Astrocyte of the hippocampus (primary cell): ENCODE measurements at regions not wholly inside any gene's neighbourhood (a gene's known extent, or its start where the extent isn't known, plus 50 kb on each side); places are given as distances from the start of the nearest gene placed in this dataset.

Experiments
- DNase-seq: peaks from one replicate; pipeline ENCODE4 v3.0.0; 2011; ENCODE audit warnings: low read depth, low spot score

DNA sequence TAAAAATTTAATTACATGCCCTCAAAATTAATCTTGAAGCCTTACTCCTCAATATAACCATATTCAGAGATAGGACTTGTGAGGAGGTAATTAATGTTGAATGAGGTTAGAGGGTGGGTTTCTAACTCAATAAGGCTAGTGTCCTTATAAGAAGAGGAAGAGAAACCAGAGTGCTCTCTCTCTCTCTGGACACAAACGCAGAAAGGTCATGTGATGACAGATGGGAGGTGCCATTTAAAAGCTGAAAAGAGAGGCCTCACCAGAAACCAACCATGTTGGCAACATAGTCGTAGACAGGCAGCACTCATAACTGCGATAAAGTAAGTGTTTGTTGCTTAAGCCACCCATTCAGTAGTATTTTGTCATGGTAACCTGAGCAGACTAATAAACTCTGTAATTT is 378.5 kb upstream of the LMO3 start:
- no peak for DNase-seq

DNA sequence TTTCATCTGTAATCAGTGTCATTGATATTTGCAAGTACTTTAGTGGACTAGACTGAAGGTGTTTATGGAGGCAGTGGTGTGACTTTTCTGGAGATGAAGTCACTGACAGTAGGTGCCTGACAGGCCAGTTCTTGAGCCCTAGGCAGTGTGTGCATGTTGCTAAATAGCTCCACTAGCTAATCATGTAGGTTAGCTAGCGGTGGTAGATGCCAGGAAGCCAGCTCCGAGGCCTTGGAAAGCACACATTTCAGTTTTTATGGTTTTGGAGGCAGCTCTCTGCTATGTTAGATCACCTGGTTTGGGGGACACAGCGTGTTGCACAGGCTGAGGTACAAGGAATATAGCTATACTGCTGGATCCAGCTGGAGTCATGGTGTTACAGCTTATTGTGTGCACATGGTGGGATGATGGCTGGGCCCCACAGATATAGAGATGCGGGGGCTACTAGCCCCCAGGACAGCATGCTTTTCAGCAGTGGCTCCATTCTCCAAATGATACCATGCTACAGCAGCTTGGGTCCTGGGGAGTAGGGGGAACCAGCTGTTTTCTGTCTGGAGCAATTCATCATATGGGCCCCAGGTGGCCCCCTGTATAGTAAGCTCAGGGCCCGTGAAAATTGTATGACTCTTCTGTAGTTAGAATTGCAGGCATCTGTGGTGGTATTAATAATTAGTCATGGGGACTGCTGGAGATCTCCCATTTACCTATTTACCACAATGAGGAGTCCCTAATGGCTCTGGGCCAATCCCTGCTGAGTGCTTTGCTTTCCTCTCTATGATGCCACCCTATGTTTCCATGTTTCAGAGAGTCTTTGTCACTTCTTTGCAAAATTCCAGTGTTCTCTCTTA is 367.2 kb upstream of the LMO3 start:
- DNase-seq, result no peak

DNA sequence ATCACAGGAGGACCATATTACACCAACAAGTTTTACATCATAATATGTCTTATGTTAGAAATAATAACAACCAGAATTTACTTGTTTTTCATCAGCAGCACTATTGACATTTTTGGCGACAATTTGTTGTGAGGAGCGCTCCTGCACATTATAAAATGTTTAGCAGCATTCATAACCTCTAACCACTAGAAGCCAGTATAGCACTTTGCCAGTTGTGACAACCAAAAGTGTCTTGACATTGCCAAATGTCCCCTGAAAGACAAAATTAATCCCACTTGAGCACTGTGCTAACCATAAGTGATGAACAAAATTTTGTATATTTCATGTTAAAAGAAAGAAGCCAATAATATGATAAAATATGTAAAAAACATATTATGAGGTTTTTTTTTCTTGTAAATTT is 356.9 kb upstream of the LMO3 start:
- DNase-seq, result no peak

DNA sequence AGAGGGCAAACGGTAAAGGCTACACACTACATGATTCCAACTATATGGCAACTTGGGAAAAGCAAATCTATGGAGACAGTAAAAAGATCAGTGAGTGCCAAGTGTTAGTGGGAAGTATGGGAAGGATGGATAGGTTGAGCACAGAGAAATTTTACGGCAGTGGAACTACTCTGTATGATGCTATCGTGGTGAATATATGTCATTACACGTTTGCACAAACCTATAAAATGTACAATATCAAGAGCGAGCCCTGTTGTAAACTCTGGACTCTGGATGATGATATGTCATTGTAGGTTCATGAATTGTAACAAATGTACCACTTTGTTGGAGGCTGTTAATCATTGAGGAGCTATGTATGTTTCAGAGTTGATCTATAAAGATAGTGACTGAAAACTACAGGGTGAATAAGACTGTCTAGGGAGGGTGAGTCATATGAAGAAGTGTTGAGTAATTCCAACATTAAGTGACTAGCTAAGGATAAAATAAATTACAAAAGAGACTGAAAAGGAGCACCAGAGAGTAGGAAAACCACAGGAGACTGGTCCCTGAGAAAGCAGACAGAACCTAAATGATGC is 349.2 kb upstream of the LMO3 start:
- DNase-seq, result peak; percentile 16

DNA sequence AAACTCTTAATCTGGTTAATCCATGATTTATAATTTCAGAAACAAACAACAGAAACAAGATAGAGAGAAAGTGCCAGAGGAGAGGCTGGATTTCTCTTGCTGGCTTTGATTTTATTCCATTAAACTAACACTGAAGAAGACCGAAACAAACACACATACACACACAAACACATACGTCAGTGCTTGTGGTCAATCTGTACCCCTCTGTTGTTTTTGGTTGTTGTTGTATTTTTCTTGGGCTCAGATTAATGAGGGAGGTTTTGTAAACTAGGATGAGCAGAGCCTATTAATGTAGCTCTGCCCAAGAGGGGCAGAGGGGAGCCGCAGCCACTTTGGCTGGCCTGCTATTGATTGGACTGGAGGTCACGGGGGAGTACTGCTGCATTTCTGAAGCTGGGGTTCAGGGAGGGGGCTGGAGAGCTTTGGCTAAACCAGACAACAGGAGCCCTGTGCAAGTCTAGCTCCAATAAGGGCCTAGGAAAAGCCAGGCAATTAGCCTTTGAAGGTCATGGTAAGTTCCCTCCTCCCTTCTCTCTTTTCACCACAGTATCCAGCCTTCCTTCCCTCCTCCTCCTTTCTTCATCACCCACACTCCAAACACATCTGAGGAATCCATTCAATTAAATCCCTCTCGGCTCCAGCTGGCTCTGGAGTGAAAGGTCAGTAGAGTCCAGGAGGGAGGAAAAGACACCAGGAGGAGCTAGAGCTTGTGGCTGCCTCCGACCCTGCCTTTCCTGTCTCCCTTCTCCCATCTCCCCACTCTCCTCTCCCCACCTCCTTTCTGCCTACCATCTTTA is 344.1 kb upstream of the LMO3 start:
- DNase-seq, result no peak

DNA sequence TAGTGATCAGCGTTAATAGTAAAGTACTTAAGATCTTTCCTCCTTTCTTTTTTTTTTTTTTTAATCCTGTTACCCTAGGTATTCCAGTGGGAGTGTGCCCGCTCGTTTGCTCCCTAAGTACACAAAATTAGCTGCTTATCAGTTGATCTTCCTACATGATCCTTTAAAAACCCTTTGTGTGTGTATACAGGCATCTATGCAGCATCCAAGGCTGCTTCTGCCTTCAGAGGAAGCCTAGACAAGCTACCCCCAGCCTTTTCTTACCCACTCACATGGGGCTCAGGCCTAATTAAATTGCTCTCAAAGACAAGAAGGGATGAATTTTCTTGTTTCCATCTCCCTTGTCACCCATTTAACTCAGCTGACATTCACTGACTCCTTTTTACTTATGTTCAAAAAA is 343.4 kb upstream of the LMO3 start:
- no peak for DNase-seq

DNA sequence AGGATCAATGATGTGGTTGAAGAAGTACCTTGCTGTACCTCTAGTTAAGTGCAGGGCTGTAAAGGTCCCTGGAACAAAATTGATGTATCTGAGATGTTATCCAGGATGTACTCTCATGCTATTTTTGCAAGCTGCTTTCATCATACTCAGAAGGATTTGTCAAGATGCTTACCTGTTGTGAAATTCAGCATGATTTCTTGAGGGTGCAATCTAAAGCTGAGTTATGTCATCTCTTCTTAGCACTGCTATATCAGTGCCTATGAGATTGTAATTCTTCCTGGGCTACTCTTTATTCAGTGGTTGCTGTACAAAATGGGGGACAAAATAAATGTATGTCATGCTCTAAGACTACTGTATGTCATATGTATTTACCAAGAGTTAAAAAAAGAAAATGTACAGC is 340.7 kb upstream of the LMO3 start:
- no peak for DNase-seq

DNA sequence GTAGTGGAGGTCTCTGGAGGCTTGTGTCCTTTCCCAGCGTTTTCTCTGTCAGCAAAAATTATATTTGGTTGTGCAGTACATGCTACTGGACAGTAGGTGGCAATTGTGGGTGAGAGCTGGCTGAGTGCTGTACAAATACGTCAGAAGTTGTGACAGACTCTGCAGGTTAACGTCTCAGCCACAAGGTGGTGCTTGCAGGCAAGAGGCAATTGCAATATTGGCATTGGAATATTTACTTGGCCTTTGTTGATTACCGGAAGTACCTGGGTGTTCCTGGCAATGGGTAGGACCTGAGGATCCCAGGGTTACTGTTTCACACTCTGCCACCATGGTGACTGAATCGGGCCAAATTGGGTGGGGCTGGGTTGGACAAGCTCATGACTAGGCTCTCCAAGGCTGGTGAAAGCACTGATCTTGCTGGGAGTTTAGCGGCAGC is 333.9 kb upstream of the LMO3 start:
- peak; percentile 77 for DNase-seq

DNA sequence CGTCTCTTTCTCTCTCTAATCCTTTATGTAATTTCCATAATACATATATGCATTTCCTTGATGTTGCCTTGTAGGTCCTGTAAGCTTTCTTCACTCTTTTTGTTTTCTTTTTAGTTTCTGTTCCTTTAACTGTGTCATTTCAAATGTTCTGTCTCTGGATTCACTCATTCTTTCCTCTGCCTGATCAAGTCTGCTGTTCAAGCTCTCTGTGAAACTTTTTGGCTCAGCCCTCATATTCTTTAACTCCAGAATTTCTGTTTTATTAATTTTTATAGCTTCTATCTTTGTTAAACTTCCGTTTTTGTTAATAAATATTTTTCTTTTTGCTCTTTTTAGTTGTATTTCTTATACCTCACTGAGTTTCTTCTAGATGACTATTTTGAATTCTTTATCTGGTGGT is 321.3 kb upstream of the LMO3 start:
- no peak for DNase-seq

DNA sequence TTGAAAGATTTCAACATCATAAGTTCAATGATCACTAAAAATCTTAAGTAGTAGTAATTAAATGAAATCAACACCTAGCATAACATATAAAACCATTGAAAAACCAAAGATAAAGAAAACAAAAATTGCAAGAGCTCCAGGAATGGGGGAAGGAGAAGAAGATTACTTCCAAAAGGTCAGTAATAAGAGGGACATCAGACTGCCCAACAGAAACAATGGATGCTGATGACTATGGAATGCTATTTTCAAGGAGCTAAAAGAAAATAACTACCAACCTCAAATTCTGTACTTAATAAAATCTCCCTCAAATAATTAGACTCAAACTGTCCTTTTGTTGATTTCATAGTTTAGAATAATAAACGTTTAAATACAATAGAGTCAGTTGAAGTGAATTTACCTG is 314.5 kb upstream of the LMO3 start:
- DNase-seq, result no peak

DNA sequence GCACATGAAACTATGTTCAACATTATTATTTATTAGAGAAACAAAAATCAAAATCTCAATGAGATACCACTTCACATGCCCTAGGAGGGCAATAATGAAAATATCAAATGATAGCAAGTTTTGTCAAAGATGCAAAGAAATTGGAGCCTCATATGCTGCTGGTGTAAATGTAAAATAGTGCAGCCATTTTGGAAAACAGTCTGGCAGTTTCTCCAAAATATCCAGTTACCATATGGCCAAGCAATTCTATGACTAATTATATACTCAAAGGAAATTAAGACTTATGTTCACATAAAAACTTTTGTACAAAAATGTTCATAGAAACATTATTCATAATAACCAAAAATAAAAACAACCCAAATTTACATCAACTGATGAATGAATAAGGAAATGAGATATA is 313.6 kb upstream of the LMO3 start:
- DNase-seq, result no peak

DNA sequence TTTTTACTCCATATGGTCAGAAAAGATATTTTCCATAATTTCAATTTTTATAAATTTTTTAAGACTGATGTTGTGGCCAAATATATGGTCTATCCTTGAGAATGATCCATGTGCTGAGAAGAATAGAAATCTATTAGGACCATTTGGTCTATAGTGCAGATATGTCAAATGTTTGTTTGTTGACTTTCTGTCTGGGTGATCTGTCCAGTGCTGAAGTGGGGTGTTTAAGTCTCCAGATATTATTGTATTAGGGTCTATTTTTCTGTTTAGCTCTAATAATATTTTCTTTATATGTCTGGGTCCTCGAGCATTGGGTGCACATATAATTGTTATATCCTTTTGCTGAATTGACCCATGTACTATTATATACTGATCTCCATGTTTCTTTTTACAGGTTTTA is 308.9 kb upstream of the LMO3 start:
- no peak for DNase-seq

DNA sequence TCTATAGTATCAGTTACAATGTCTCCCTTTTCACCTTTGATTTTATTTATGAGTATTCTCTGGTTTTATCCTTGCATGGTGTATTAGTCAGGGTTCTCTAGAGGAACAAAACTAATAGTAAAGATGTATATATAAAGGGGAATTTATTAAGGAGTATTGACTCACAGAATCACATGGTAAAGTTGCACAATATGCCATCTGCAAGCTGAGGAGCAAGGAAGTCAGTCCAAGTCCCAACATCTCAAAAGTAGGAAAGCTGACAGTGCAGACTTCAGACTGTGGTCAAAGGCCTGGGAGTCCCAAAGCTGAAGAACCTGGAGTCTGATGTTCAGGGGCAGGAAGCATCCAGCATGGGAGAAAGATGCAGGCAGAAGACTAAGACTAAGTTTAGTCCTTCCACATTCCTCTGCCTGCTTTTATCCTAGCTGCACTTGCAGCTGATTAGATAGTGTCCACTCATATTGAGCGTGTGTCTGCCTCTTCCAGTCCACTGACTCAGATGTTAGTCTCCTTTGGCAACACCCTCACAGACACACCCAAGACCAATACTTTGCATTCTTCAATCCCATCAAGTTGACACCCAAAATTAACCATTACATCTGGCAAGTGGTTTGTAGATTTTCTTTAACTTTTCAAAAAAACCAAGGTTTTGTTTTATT is 308.0 kb upstream of the LMO3 start:
- DNase-seq, result no peak

DNA sequence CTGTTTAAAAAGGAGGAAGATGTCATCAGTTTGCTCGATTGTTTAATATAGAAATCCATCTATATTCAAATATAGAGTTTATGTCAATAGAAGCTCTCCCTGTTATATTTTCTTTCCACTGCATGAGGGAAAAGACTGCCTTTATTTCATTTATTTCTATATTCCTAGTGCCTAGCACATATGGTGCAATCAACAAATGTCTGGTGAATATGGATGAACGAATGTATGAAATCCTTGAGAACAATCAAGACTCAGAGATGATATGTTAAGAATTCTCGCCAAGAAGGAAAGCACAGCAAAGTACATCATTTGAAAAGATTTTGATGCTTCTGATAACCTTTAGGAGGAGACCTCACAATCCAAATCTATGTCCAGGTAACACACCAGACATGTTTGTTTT is 296.0 kb upstream of the LMO3 start:
- DNase-seq, result no peak

DNA sequence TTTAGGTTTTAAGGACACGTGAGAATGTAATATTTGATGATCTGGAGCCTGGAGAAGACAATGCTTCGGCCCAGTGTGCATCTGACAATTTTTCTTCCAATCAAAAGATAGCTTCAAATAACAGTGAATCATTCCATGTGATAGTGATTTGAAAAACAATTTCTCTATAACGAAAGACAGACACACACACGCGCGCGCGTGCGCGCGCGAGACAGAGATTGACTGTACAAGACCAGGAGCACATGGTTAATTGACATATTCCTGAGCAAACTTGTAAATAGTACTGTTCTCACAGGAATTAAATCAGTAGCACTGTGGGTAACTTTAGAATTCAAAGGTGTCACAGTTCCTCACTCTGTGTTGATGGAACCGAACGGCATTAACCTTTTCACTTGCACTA is 287.5 kb upstream of the LMO3 start:
- no peak for DNase-seq

DNA sequence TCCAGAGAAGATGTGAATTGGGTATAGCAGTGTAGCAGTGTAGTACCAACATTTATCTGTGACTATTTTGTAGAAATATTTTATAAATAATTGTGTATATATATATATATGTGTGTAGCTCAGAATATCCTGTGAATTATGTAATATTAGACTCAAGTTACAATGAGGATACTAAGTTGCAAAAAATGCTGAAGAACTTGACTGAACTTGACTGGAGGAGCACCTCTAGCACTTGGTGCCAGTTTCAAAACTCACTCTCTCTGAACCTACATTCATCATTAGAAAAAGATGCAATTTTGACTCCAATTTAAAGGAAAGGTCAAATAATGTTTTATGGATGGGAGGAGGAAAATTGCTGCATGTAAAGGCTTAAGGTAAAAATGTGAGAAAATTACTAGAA is 285.7 kb upstream of the LMO3 start:
- no peak for DNase-seq

DNA sequence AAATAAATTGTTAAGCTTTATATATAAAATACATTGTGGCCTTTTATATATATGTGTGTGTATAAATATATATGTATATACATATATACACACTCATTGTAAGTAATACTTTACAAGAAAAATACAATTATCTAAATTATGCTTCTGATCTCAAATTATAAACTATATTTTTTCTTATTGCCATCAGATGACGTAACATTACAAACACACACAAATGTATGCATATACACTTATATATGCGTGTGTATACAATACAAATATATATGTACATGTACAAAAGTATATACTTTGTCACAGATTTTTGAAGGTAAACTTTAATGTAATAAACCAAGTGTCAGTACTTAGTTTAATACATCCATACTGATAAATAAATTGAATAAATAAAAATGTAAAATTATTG is 278.9 kb upstream of the LMO3 start:
- DNase-seq, result no peak

DNA sequence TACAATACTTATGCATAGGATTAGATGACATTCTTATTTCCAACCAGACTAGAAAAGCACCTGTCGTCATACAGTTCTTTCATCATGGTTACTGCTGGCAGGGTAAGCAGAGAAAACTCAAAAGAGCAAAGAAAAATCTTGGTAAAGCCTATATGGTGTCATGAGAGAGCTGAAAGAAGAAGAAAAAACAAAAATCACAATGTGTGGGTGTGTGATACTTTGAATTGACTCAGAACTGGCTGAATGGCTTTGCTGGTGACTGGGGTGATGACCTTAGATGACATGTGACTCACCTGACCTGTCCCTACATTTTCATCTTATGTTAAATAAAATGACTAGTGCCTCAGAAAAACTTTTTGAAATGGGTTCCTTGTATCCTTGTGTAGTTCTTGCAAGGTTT is 278.1 kb upstream of the LMO3 start:
- no peak for DNase-seq

DNA sequence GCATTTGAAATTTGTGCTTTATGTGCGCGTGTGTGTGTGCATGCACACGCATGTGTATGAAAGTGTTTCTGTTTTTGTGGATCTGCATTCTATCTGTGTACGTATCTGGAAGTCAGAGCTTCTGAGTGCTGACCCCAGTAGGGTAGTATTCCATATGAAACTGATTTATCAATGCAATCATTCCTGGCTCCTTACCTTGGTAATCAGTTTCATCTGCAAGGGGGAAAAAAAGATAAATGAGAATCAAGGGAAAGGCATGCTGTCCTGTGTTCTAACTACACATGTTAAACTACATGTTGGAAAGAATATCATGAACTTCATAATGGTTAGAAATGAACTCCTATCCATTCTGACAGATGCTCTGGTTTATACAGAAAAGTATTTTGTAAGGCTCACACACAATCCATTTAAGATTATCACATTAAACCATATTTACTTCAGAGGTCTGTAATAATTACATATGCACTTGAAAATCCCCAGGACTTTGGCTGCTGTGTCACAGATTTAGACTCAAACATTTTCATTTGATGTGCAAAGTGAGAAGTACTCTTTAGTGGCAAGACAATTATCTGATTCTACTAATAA is 276.1 kb upstream of the LMO3 start:
- DNase-seq, result no peak

DNA sequence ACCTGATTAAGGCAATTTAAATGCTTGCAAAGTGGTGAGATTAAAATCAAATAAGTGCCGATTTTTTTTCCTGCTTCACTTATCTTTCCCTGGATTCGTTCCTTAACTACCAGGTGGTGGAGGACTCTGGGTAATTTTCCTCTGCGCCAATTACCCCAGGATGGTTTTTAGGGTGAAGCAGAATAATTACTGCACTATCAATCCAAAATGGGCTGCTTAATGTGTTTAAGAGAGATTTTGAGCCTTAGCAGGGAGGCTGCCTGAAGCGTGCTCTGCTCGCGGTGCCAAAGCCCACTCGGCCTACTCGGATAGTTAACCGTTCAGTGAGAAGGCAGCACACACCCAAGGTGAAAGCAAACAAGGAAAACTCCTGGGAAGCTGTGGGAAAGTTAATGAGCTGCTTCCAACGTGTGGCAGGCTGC is 274.9 kb upstream of the LMO3 start:
- DNase-seq, result peak; percentile 2

DNA sequence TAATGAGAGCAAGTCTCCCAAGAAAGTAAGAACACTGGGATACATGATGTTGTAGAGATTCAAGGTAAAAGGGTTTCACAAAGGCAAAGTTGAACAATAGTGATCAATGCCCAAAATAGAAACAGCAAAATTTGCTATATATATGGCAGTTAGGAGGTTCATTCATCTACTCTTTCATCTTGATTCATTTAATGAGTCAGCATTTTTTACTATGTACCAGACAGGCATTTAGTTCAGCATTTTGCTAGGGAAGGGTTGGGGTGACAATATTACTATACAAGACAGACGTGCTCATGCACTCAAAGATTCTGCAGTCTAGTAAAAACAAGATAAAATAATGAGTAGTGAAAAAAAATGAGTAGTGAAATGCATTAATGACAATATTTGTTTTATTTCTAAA is 264.9 kb upstream of the LMO3 start:
- DNase-seq, result no peak

DNA sequence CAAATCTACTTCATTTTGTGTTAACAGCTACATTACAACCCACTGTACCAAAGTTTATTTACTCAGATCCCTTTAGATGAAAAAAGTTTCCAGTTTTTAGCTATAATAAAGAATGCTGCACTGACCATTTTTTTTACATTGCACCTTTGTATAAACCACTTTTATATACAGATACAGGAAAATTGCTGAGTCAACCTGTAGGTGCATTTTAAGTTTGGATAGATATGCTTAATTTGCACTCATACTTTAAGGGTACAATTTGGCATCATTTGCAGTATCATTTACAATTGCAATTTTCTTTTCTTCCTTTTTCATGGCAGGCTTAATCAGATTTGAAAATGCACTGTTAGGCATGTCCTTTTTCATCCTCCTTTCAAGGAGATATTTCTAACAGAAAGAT is 257.8 kb upstream of the LMO3 start:
- no peak for DNase-seq
